Effector memory CD4-positive, alpha-beta T cell (primary cell): ENCODE measurements at regions not wholly inside any gene's neighbourhood (a gene's known extent, or its start where the extent isn't known, plus 50 kb on each side); places are given as distances from the start of the nearest gene placed in this dataset.

ENCODE experiments used
- DNase-seq, 3 donors: peaks; one replicate each; pipeline ENCODE4 v3.0.0-alpha.2; 2020
- H3K27ac ChIP-seq: 2 replicates; pipeline ENCODE4 v1.7.0; 2013; ENCODE audit warnings: mild to moderate bottlenecking, low read length, moderate library complexity; ENCODE audit not compliant: insufficient read depth, poor library complexity, severe bottlenecking
- H3K27me3 ChIP-seq: replicated peaks from 2 replicates; pipeline ENCODE4 v1.7.0; 2013; ENCODE audit warnings: mild to moderate bottlenecking, low read length; ENCODE audit not compliant: insufficient read depth, control insufficient read depth, poor library complexity, severe bottlenecking
- H3K36me3 ChIP-seq: 2 replicates; pipeline ENCODE4 v1.7.0; 2013; ENCODE audit warnings: mild to moderate bottlenecking, low read length, moderate library complexity; ENCODE audit not compliant: control insufficient read depth, insufficient read depth
- H3K4me1 ChIP-seq: 2 replicates; pipeline ENCODE4 v1.7.0; 2013; ENCODE audit warnings: low read length, mild to moderate bottlenecking; ENCODE audit not compliant: control insufficient read depth, insufficient read depth, poor library complexity, severe bottlenecking
- H3K4me3 ChIP-seq: 2 replicates; pipeline ENCODE4 v1.7.0; 2013; ENCODE audit warnings: low read length, low read depth, mild to moderate bottlenecking; ENCODE audit not compliant: insufficient read depth, poor library complexity, severe bottlenecking
- H3K9me3 ChIP-seq: 2 replicates; pipeline ENCODE4 v1.7.0; 2013; ENCODE audit warnings: mild to moderate bottlenecking, low read length, moderate library complexity; ENCODE audit not compliant: control insufficient read depth

- no peak for DNase-seq
- Histone ChIP-seq H3K9me3 (no peaks in the 10 kb centered on the region), H3K4me1 (no peaks in the 10 kb centered on the region), H3K4me3 (no peak overlapping the region), H3K27me3 (no peaks in the 10 kb centered on the region), H3K36me3 (no peaks in the 10 kb centered on the region), H3K27ac (no peak overlapping the region)
Measured at GRCh38 chr13:59493436-59493965, 670.2 kb downstream of the DIAPH3 start.

GRCh38 chr13:59494151-59494550 lies 669.6 kb downstream of the DIAPH3 start:
- H3K27me3 ChIP-seq, result no peaks in the 10 kb centered on the region
- H3K36me3 ChIP-seq, result no peaks in the 10 kb centered on the region
- no peaks in the 10 kb centered on the region for H3K9me3 ChIP-seq
- H3K27ac ChIP-seq, result no peak overlapping the region
- H3K4me1 ChIP-seq, result no peaks in the 10 kb centered on the region
- no peak for DNase-seq
- H3K4me3 ChIP-seq, result no peak overlapping the region

DNA sequence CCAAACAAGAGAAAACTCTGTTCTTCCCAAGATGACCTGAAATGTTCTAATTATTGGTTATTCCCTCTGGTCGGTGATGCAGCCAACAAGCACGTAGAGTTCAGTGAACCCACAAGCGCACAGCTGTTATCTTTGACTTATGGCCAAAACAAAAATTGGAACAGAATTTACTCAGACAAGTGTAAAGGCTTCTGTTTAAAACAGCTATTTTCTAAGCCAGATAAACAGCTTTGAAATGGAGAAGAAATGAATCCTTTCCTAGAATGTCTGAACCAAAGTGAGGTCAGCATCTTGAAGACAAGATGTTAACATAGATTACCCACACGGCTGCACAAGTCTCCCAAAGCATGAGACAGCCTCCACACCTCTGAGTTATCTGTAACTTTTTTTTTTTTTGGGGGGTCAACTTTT lies 669.2 kb downstream of the DIAPH3 start:
- Histone ChIP-seq H3K36me3 (no peaks in the 10 kb centered on the region), H3K4me3 (no peak overlapping the region), H3K9me3 (no peaks in the 10 kb centered on the region), H3K4me1 (no peaks in the 10 kb centered on the region), H3K27me3 (no peaks in the 10 kb centered on the region), H3K27ac (no peak overlapping the region)
- DNase-seq, result no peak

DNA sequence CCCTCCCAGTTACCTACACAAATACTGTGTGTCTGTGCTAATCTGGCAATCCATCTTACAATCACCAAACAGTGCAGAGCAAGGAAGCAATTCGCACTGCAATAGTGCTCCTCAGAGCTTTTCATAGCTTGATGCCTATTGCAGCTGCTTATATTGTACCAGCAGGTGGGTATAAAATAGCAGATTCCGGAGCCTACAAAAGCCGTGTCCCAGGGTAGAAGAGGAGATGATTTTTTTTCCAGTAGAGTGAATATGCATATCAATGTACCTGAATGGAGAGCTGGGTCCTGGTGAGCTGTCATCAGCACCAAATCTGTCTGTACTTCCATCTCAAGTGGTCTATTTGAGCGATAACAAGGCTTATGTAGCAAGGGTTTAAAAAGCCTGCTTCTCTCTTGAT lies 668.4 kb downstream of the DIAPH3 start:
- Histone ChIP-seq H3K27me3 (no peaks in the 10 kb centered on the region), H3K4me1 (no peaks in the 10 kb centered on the region), H3K36me3 (no peaks in the 10 kb centered on the region), H3K27ac (no peak overlapping the region), H3K4me3 (no peak overlapping the region), H3K9me3 (no peaks in the 10 kb centered on the region)
- DNase-seq, result no peak

GRCh38 chr13:59495936-59496512 lies 667.7 kb downstream of the DIAPH3 start:
- DNase-seq, result no peak
- Histone ChIP-seq H3K9me3 (no peaks in the 10 kb centered on the region), H3K4me1 (no peaks in the 10 kb centered on the region), H3K27me3 (no peaks in the 10 kb centered on the region), H3K4me3 (no peak overlapping the region), H3K27ac (no peak overlapping the region), H3K36me3 (no peaks in the 10 kb centered on the region)

DNA sequence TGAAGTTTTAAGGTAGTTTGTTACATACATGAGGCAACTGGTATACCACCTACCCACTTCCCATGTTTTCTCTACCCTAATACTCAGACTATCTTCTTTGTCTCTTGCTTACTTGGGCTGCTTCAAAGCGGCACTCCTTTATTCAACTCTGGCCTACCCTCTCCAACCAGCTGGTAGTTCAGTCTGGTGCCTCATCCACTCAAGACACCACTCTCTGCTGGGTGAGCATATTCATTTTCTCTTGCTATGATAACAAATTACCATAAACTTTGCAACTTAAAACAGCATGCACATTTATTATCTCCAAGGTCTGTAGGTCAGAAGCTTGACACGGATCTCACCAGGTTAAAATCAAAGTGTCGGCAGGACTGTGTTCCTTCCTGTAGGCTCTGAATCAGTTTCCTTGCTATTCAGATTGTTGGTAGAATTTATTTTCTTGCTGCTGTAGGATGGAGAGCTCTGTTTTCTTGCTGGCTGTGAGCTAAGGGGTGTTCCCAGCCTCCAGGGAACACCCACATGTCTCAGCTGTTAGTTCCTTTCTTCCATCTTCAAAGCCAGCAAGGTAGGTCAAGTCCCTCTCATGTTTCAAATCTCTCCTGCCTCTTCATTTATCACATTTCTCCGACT lies 666.0 kb downstream of the DIAPH3 start:
- Histone ChIP-seq H3K36me3 (no peaks in the 10 kb centered on the region), H3K4me3 (no peak overlapping the region), H3K27me3 (no peaks in the 10 kb centered on the region), H3K27ac (no peak overlapping the region), H3K4me1 (no peaks in the 10 kb centered on the region), H3K9me3 (no peaks in the 10 kb centered on the region)
- no peak for DNase-seq

GRCh38 chr13:59501004-59501403 lies 662.7 kb downstream of the DIAPH3 start:
- H3K9me3 ChIP-seq, result no peaks in the 10 kb centered on the region
- no peak overlapping the region for H3K4me3 ChIP-seq
- H3K36me3 ChIP-seq, result no peaks in the 10 kb centered on the region
- no peak overlapping the region for H3K27ac ChIP-seq
- no peaks in the 10 kb centered on the region for H3K4me1 ChIP-seq
- H3K27me3 ChIP-seq, result no peaks in the 10 kb centered on the region
- DNase-seq, result no peak

DNA sequence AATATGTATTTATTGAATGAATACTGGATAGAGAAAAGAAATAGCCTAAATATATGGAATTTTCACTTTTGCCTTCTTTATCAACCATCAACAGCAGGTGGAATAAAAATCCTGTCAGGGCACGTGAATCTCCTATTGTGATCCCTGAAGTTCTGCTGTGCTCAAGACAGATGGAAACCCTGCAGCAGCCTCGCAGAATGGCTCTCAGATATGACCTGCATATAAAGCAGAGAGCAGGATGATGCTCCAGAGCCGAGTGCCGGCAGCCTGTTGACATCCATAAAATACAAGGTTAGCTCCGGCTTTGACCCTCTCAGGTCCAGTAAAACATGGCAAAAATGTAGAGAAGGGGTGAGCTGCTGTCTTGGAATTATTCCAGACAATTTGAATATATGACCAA lies 659.3 kb downstream of the DIAPH3 start:
- no peaks in the 10 kb centered on the region for H3K9me3 ChIP-seq
- no peaks in the 10 kb centered on the region for H3K4me1 ChIP-seq
- no peak for DNase-seq
- no peak overlapping the region for H3K27ac ChIP-seq
- no peak overlapping the region for H3K4me3 ChIP-seq
- H3K36me3 ChIP-seq, result no peaks in the 10 kb centered on the region
- no peaks in the 10 kb centered on the region for H3K27me3 ChIP-seq

GRCh38 chr13:59510386-59510785 lies 653.3 kb downstream of the DIAPH3 start:
- DNase-seq, result no peak
- no peaks in the 10 kb centered on the region for H3K9me3 ChIP-seq
- H3K27me3 ChIP-seq, result no peaks in the 10 kb centered on the region
- no peak overlapping the region for H3K27ac ChIP-seq
- H3K4me3 ChIP-seq, result no peak overlapping the region
- H3K36me3 ChIP-seq, result no peaks in the 10 kb centered on the region
- no peaks in the 10 kb centered on the region for H3K4me1 ChIP-seq

DNA sequence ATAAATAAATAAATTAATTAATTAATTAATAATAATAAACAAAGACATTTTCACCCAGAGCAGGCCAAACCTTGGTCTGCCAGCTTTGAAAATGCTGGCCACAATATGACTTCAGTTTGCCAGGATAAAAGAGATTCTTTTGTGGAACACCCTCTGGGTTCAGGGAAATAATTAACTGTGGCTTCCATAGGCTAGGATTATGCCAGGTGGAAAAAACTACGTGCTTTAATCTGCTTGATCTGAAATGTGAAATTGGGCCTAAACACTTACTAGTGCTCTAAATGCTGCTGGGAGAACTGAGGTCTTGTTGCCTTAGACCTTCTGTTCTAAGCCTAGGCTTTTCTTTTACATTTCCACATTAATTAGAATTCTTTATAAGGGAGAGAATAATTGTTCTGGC lies 650.0 kb downstream of the DIAPH3 start:
- H3K9me3 ChIP-seq, result no peaks in the 10 kb centered on the region
- DNase-seq, result no peak
- no peaks in the 10 kb centered on the region for H3K27me3 ChIP-seq
- H3K36me3 ChIP-seq, result no peaks in the 10 kb centered on the region
- no peaks in the 10 kb centered on the region for H3K4me1 ChIP-seq
- H3K27ac ChIP-seq, result no peak overlapping the region
- H3K4me3 ChIP-seq, result no peak overlapping the region
